Smooth muscle cell (in vitro differentiated cells): ENCODE measurements at regions not wholly inside any gene's neighbourhood (a gene's known extent, or its start where the extent isn't known, plus 50 kb on each side); places are given as distances from the start of the nearest gene placed in this dataset.

ENCODE experiments used
- DNase-seq: peaks from one replicate; lab custom pipeline; 2025; ENCODE audit not compliant: unreplicated experiment; lab: John Stamatoyannopoulos, UW
- H2AFZ ChIP-seq: fragments of 200-600 bp; sonication (generic); 2 replicates; pipeline ENCODE4 v1.6.0; 2016; ENCODE audit warnings: antibody characterized with exemption, low read depth, mild to moderate bottlenecking
- H3F3A ChIP-seq: fragments of 200-600 bp; sonication (generic); 2 replicates; pipeline ENCODE4 v1.6.0; 2017; ENCODE audit warnings: antibody characterized with exemption, low read depth
- H3K27ac ChIP-seq: fragments of 200-600 bp; sonication (generic); 2 replicates; pipeline ENCODE4 v1.5.1; 2016; ENCODE audit warnings: low read depth, mild to moderate bottlenecking
- H3K27me3 ChIP-seq: fragments of 200-600 bp; sonication (generic); 2 replicates; pipeline ENCODE4 v1.6.1; 2016; ENCODE audit warnings: low read depth, mild to moderate bottlenecking
- H3K36me3 ChIP-seq: fragments of 200-600 bp; sonication (generic); 2 replicates; pipeline ENCODE4 v1.5.1; 2016; ENCODE audit warnings: low read depth
- H3K4me1 ChIP-seq: fragments of 200-600 bp; sonication (generic); 2 replicates; pipeline ENCODE4 v1.5.1; 2016; ENCODE audit warnings: low read depth
- H3K4me2 ChIP-seq: fragments of 200-600 bp; sonication (generic); 2 replicates; pipeline ENCODE4 v1.6.0; 2016; ENCODE audit warnings: mild to moderate bottlenecking
- H3K4me3 ChIP-seq: fragments of 200-600 bp; sonication (generic); 2 replicates; pipeline ENCODE4 v1.5.1; 2016; ENCODE audit warnings: mild to moderate bottlenecking
- H3K79me2 ChIP-seq: fragments of 200-600 bp; sonication (generic); 2 replicates; pipeline ENCODE4 v1.6.0; 2016; ENCODE audit warnings: low read depth, mild to moderate bottlenecking
- H3K9ac ChIP-seq: fragments of 200-600 bp; sonication (generic); 2 replicates; pipeline ENCODE4 v1.6.0; 2016; ENCODE audit warnings: low read depth
- H3K9me3 ChIP-seq: fragments of 200-600 bp; sonication (generic); replicated peaks from 2 replicates; pipeline ENCODE4 v1.5.1; 2016; ENCODE audit warnings: low read depth
- H4K20me1 ChIP-seq: fragments of 200-600 bp; sonication (generic); 2 replicates; pipeline ENCODE4 v1.6.0; 2016; ENCODE audit warnings: low read depth
- CTCF ChIP-seq: fragments of 200-600 bp; sonication (generic); IDR thresholded peaks from 2 replicates; pipeline ENCODE4 v1.5.1; 2017; ENCODE audit warnings: borderline replicate concordance, mild to moderate bottlenecking, antibody characterized with exemption; ENCODE audit not compliant: insufficient read depth, poor library complexity, severe bottlenecking
- WGBS: methylation state at CpG from one replicate; pipeline ENCODE4 v1.1.7; 2016; ENCODE audit warnings: low lambda C conversion rate; 5-methylcytosine and 5-hydroxymethylcytosine counted together

- no peaks in the 10 kb centered on the region for H3K9me3 ChIP-seq
- H3K4me2 ChIP-seq: no peak overlapping the region
- 95% methylated on average over 7 of the region's 7 CpGs for WGBS
- no peaks in the 10 kb centered on the region for H3K27me3 ChIP-seq
- H3F3A ChIP-seq: no peaks in the 10 kb centered on the region
- H3K27ac ChIP-seq: no peak overlapping the region
- H2AFZ ChIP-seq: no peak overlapping the region
- H3K36me3 ChIP-seq: no peaks in the 10 kb centered on the region
- no peak overlapping the region for H3K4me3 ChIP-seq
- no peaks in the 10 kb centered on the region for H3K79me2 ChIP-seq
- TF ChIP-seq CTCF: no peak
- no peak for DNase-seq
- no peaks in the 10 kb centered on the region for H3K4me1 ChIP-seq
- no peak overlapping the region for H3K9ac ChIP-seq
- H4K20me1 ChIP-seq: no peaks in the 10 kb centered on the region
Observed at GRCh38 chr2:238658054-238658407, 189.9 kb upstream of the TWIST2 start.

GRCh38 chr2:238658820-238659219, 189.1 kb upstream of the TWIST2 start:
- DNase-seq: no peak
- Histone ChIP-seq H3F3A (no peaks in the 10 kb centered on the region), H3K4me2 (peak overlapping the region; percentile 32), H3K9me3 (no peaks in the 10 kb centered on the region), H3K36me3 (no peaks in the 10 kb centered on the region), H4K20me1 (no peaks in the 10 kb centered on the region), H3K79me2 (no peaks in the 10 kb centered on the region), H3K9ac (no peak overlapping the region), H3K27me3 (no peaks in the 10 kb centered on the region), H3K27ac (no peak overlapping the region), H3K4me3 (no peak overlapping the region), H2AFZ (no peak overlapping the region), H3K4me1 (no peaks in the 10 kb centered on the region)
- WGBS: 88% methylated on average over 3 of the region's 3 CpGs
- TF ChIP-seq CTCF: no peak

GRCh38 chr2:238659231-238659630, 188.7 kb upstream of the TWIST2 start:
- H2AFZ ChIP-seq: no peak overlapping the region
- H3F3A ChIP-seq: no peaks in the 10 kb centered on the region
- no peaks in the 10 kb centered on the region for H3K36me3 ChIP-seq
- H3K9ac ChIP-seq: no peak overlapping the region
- WGBS: 34% methylated on average over 6 of the region's 6 CpGs
- no peaks in the 10 kb centered on the region for H3K4me1 ChIP-seq
- H3K4me2 ChIP-seq: peak overlapping the region; percentile 32
- H3K79me2 ChIP-seq: no peaks in the 10 kb centered on the region
- no peaks in the 10 kb centered on the region for H3K27me3 ChIP-seq
- H3K27ac ChIP-seq: no peak overlapping the region
- no peak for TF ChIP-seq CTCF
- H4K20me1 ChIP-seq: no peaks in the 10 kb centered on the region
- no peaks in the 10 kb centered on the region for H3K9me3 ChIP-seq
- no peak for DNase-seq
- H3K4me3 ChIP-seq: no peak overlapping the region

GRCh38 chr2:238663586-238663985, 184.3 kb upstream of the TWIST2 start:
- H3K36me3 ChIP-seq: no peaks in the 10 kb centered on the region
- H3K4me2 ChIP-seq: no peak overlapping the region
- no peaks in the 10 kb centered on the region for H4K20me1 ChIP-seq
- no peaks in the 10 kb centered on the region for H3F3A ChIP-seq
- H3K9ac ChIP-seq: no peak overlapping the region
- 84% methylated on average over 9 of the region's 9 CpGs for WGBS
- no peak overlapping the region for H3K4me3 ChIP-seq
- DNase-seq: no peak
- H2AFZ ChIP-seq: no peak overlapping the region
- H3K9me3 ChIP-seq: no peaks in the 10 kb centered on the region
- no peak for TF ChIP-seq CTCF
- H3K4me1 ChIP-seq: no peaks in the 10 kb centered on the region
- peaks cover 6% of the 10 kb centered on the region for H3K27me3 ChIP-seq
- no peaks in the 10 kb centered on the region for H3K79me2 ChIP-seq
- H3K27ac ChIP-seq: no peak overlapping the region
